ENCODE measurements at regions not wholly inside any gene's neighbourhood (a gene's known extent, or its start where the extent isn't known, plus 50 kb on each side); places are given as distances from the start of the nearest gene placed in this dataset.

GRCh38 chr4:128583753-128584712 lies 225.5 kb upstream of the JADE1 start:
- TF ChIP-seq CTCF (IDR thresholded peaks at IDR 0.05 in 8 of 11, conservative IDR thresholded peaks at IDR 0.05 in 3 of 11), result no peak
- TF ChIP-seq POLR2A (IDR thresholded peaks at IDR 0.05), result no peak
- no peak for TF ChIP-seq POLR2AphosphoS5 (IDR thresholded peaks at IDR 0.05)
